ENCODE measurements at regions not wholly inside any gene's neighbourhood (a gene's known extent, or its start where the extent isn't known, plus 50 kb on each side); places are given as distances from the start of the nearest gene placed in this dataset.

DNA sequence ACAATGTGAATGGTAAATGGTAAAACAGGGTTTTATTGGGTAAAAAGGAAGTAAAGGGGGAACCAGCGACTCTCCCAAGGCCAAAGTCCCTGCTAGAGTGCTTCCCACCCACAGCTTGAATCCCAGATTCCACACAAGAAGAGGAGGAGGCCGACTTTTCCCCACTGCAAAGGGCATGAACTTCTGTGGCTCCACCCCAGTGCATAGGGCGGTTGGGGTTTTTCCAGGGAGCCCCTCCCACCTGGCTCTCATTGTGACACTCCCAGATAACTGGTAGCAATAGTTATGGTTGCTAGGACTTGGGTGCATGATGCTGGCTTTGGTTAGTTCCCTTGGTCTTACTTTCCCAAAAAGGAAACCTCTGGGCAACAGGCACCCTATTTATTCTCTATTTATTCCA, 666.0 kb upstream of the CA10 start:
- TF ChIP-seq CTCF (IDR thresholded peaks at IDR 0.05), result no peak
- TF ChIP-seq POLR2A (IDR thresholded peaks at IDR 0.05), result no peak
